PC-3 (cell line): ENCODE measurements at regions not wholly inside any gene's neighbourhood (a gene's known extent, or its start where the extent isn't known, plus 50 kb on each side); places are given as distances from the start of the nearest gene placed in this dataset.

ENCODE experiments used
- EZH2 ChIP-seq: fragments of 300-600 bp; sonication (generic); IDR thresholded peaks from one replicate; pipeline ENCODE4 v1.6.1; 2017; ENCODE audit warnings: antibody characterized with exemption, mild to moderate bottlenecking, low read length; ENCODE audit not compliant: unreplicated experiment
- TF ChIP-seq, protein P1 (sequence below): fragments of 300-600 bp; sonication (generic); conservative IDR thresholded peaks from 2 replicates; pipeline ENCODE4 v1.5.1; 2017; ENCODE audit warnings: antibody characterized with exemption, low read depth, mild to moderate bottlenecking, low read length

DNA sequence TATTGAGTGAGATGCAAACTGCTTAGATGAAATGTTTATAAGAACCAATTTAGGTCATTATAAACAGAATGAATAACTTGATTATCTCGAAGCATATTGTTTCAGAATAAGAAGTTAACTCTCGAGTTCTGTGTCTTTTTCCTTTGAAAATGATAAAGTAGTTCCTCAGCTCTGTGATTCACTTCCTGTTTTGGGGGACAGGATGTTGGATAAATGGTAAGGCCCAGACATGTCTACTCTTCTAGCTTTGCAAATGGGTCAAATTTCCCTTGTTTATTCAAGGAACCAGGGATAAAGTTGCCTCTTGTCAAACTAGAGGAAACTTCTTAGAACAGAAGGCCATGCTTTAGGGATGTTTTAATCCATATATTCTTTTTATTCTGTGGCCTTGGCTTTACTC is 246.9 kb downstream of the SOX4 start:
- TF ChIP-seq, protein P1, sequence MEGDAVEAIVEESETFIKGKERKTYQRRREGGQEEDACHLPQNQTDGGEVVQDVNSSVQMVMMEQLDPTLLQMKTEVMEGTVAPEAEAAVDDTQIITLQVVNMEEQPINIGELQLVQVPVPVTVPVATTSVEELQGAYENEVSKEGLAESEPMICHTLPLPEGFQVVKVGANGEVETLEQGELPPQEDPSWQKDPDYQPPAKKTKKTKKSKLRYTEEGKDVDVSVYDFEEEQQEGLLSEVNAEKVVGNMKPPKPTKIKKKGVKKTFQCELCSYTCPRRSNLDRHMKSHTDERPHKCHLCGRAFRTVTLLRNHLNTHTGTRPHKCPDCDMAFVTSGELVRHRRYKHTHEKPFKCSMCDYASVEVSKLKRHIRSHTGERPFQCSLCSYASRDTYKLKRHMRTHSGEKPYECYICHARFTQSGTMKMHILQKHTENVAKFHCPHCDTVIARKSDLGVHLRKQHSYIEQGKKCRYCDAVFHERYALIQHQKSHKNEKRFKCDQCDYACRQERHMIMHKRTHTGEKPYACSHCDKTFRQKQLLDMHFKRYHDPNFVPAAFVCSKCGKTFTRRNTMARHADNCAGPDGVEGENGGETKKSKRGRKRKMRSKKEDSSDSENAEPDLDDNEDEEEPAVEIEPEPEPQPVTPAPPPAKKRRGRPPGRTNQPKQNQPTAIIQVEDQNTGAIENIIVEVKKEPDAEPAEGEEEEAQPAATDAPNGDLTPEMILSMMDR: no peak
- TF ChIP-seq EZH2: no peak
